ENCODE measurements at regions not wholly inside any gene's neighbourhood (a gene's known extent, or its start where the extent isn't known, plus 50 kb on each side); places are given as distances from the start of the nearest gene placed in this dataset.

GRCh38 chr6:104413767-104414166 is 446.0 kb downstream of the HACE1 start:
- no peak for DNase-seq

- DNase-seq = no peak
Observed at GRCh38 chr6:104411302-104411701, 448.4 kb downstream of the HACE1 start.

- no peak for DNase-seq
Observed at GRCh38 chr6:104409913-104410312, 449.8 kb downstream of the HACE1 start.

- no peak for DNase-seq
Observed at GRCh38 chr6:104407957-104408356, 451.8 kb downstream of the HACE1 start.

- no peak for DNase-seq
Observed at GRCh38 chr6:104404377-104404776, 455.3 kb downstream of the HACE1 start.

GRCh38 chr6:104402572-104402971 is 457.1 kb downstream of the HACE1 start:
- DNase-seq = no peak

- DNase-seq = no peak
Observed at GRCh38 chr6:104401926-104402325, 457.8 kb downstream of the HACE1 start.

- no peak for DNase-seq
Observed at GRCh38 chr6:104400844-104401243, 458.9 kb downstream of the HACE1 start.

GRCh38 chr6:104396077-104396476 is 463.6 kb downstream of the HACE1 start:
- DNase-seq = no peak

- DNase-seq = no peak
Observed at GRCh38 chr6:104381907-104382306, 477.8 kb downstream of the HACE1 start.

GRCh38 chr6:104365451-104366234 is 494.1 kb downstream of the HACE1 start:
- DNase-seq = no peak

- DNase-seq = no peak
Observed at GRCh38 chr6:104357928-104358327, 501.8 kb downstream of the HACE1 start.

- no peak for DNase-seq
Observed at GRCh38 chr6:104356197-104356596, 503.5 kb downstream of the HACE1 start.

- no peak for DNase-seq
Observed at GRCh38 chr6:104349191-104349590, 510.5 kb downstream of the HACE1 start.

GRCh38 chr6:104344223-104344622 is 515.5 kb downstream of the HACE1 start:
- DNase-seq = no peak

GRCh38 chr6:104332364-104332763 is 527.4 kb downstream of the HACE1 start:
- no peak for DNase-seq

- no peak for DNase-seq
Observed at GRCh38 chr6:104326173-104327001, 533.3 kb downstream of the HACE1 start.

GRCh38 chr6:104325341-104326172 is 534.2 kb downstream of the HACE1 start:
- DNase-seq = no peak

GRCh38 chr6:104324301-104324700 is 535.4 kb downstream of the HACE1 start:
- no peak for DNase-seq

- no peak for DNase-seq
Observed at GRCh38 chr6:104322841-104323240, 536.9 kb downstream of the HACE1 start.

GRCh38 chr6:104321301-104321700 is 538.4 kb downstream of the HACE1 start:
- no peak for DNase-seq

- no peak for DNase-seq
Observed at GRCh38 chr6:104320896-104321295, 538.8 kb downstream of the HACE1 start.

GRCh38 chr6:104312851-104313250 is 546.9 kb downstream of the HACE1 start:
- no peak for DNase-seq
